ENCODE measurements at regions not wholly inside any gene's neighbourhood (a gene's known extent, or its start where the extent isn't known, plus 50 kb on each side); places are given as distances from the start of the nearest gene placed in this dataset.

GRCh38 chr12:60803147-60803546, 1207.3 kb downstream of the SLC16A7 start:
- no peak for TF ChIP-seq CTCF (IDR thresholded peaks at IDR 0.05; ENCODE audit: insufficient read depth, low read length)
- no peak for TF ChIP-seq GABPA (IDR thresholded peaks at IDR 0.05; ENCODE audit: low read depth)
- no peak for TF ChIP-seq REST (IDR thresholded peaks at IDR 0.05; ENCODE audit: insufficient replicate concordance, low read depth)
- TF ChIP-seq POLR2AphosphoS5 (IDR thresholded peaks at IDR 0.05; ENCODE audit: low read depth), result no peak
